Keratinocyte (primary cell): ENCODE measurements at regions not wholly inside any gene's neighbourhood (a gene's known extent, or its start where the extent isn't known, plus 50 kb on each side); places are given as distances from the start of the nearest gene placed in this dataset.
"Not testable (repeated sequence)": the region's sequence is repeated elsewhere in the genome, so short reads cannot be mapped to it uniquely, and the experiment has no call there.

Experiments
- DNase-seq: peaks from one replicate; pipeline ENCODE4 v3.0.0-alpha.2; 2011; ENCODE audit warnings: low read depth, missing footprints, low spot score
- FAIRE-seq: peaks from 2 replicates; lab custom pipeline; 2011; peaks lifted over from hg19 to GRCh38; lab: Jason Lieb, UNC
- H2AFZ ChIP-seq: 2 replicates; pipeline ENCODE4 v1.6.0; 2012; ENCODE audit warnings: low read length, control low read depth, inconsistent platforms; ENCODE audit not compliant: control insufficient read depth
- H3K27ac ChIP-seq: 2 replicates; pipeline ENCODE4 v1.5.1; 2011; ENCODE audit warnings: low read length; ENCODE audit not compliant: control insufficient read depth, insufficient read depth
- H3K27me3 ChIP-seq: 3 replicates; pipeline ENCODE4 v1.6.0; 2011; ENCODE audit warnings: low read length; ENCODE audit not compliant: control insufficient read depth, insufficient read depth; ENCODE audit errors: extremely low read depth
- H3K36me3 ChIP-seq, 2 experiments: 2 replicates in 1 of 2; 3 replicates in 1 of 2; pipeline ENCODE4 v1.5.1; 2011; ENCODE audit warnings: low read length in 2 of 2, mild to moderate bottlenecking in 1 of 2; ENCODE audit not compliant: control insufficient read depth in 2 of 2, insufficient read depth in 2 of 2; ENCODE audit errors: extremely low read depth in 1 of 2
- H3K4me1 ChIP-seq: 3 replicates; pipeline ENCODE4 v1.5.1; 2011; ENCODE audit warnings: low read length; ENCODE audit not compliant: control insufficient read depth, insufficient read depth; ENCODE audit errors: extremely low read depth
- H3K4me2 ChIP-seq: 3 replicates; pipeline ENCODE4 v1.6.0; 2011; ENCODE audit warnings: low read depth, low read length; ENCODE audit not compliant: control insufficient read depth, insufficient read depth; ENCODE audit errors: extremely low read depth
- H3K4me3 ChIP-seq, 3 experiments: fragments of 200-600 bp in 1 of 3; sonication (generic) in 1 of 3; 2 replicates in 2 of 3; 3 replicates in 1 of 3; pipeline ENCODE4 v1.5.1; 2011 to 2016; ENCODE audit warnings: low read length in 3 of 3, mild to moderate bottlenecking in 3 of 3, control low read depth in 2 of 3, inconsistent platforms in 1 of 3, low read depth in 1 of 3, mixed read lengths in 1 of 3, mixed run types in 1 of 3, moderate library complexity in 1 of 3; ENCODE audit not compliant: control insufficient read depth in 2 of 3, insufficient read depth in 2 of 3; ENCODE audit errors: extremely low read depth in 1 of 3
- H3K79me2 ChIP-seq: 2 replicates; pipeline ENCODE4 v1.6.0; 2012; ENCODE audit warnings: low read length; ENCODE audit not compliant: control insufficient read depth, insufficient read depth
- H3K9ac ChIP-seq: 3 replicates; pipeline ENCODE4 v1.6.0; 2011; ENCODE audit warnings: low read length; ENCODE audit not compliant: control insufficient read depth, insufficient read depth; ENCODE audit errors: extremely low read depth
- H3K9me1 ChIP-seq: 3 replicates; pipeline ENCODE4 v1.6.0; 2011; ENCODE audit warnings: low read length; ENCODE audit not compliant: control insufficient read depth, insufficient read depth; ENCODE audit errors: extremely low read depth
- H3K9me3 ChIP-seq: 2 replicates; pipeline ENCODE4 v1.5.1; 2012; ENCODE audit warnings: low read depth, low read length; ENCODE audit not compliant: control insufficient read depth
- H4K20me1 ChIP-seq: 3 replicates; pipeline ENCODE4 v1.6.0; 2011; ENCODE audit warnings: low read length; ENCODE audit not compliant: control insufficient read depth, insufficient read depth; ENCODE audit errors: extremely low read depth
- CTCF ChIP-seq, 3 experiments: IDR thresholded peaks in 1 of 3; conservative IDR thresholded peaks in 1 of 3; optimal IDR thresholded peaks in 1 of 3; 2 replicates in 2 of 3; 3 replicates in 1 of 3; pipeline versions ENCODE3 to v1.5.1; 2011; ENCODE audit warnings: low read length in 3 of 3, mild to moderate bottlenecking in 3 of 3, moderate library complexity in 2 of 3, control low read depth in 1 of 3, inconsistent platforms in 1 of 3; ENCODE audit not compliant: insufficient read depth in 2 of 3; ENCODE audit errors: extremely low read depth in 1 of 3
- EZH2 ChIP-seq: IDR thresholded peaks from one replicate; pipeline ENCODE4 v1.6.1; 2012; ENCODE audit warnings: inconsistent platforms, mild to moderate bottlenecking, low read length, moderate library complexity
- dilution Hi-C: fragments of 300-500 bp; cut with MboI; formaldehyde crosslinking; loops from one replicate; pipeline ENCODE4 v1.7.0; 2020; ENCODE audit warnings: low sequenced_read_pairs; ENCODE audit not compliant: extremely low pct_ligation_motif_present

DNA sequence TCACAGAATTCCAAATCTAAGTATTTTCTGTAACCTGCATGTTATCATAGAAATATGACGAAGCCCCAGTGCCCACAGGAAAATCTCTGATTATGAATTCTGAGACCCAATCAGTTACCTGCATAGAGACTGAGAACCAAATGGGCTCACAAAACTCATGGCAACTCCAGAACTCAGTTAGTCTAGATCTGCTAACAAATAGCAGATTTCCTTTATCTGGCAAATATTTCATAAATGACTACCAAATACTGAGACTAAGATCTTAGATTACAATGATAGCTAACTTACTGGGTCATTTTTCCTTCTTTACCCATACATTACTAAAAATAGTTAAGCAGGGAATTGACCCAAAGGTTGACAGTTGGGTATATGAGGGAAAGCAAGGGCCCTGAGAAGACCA, 228.1 kb upstream of the FAT3 start:
- dilution Hi-C loops = loop anchor here (5.0 kb wide), 1 partner anchor 34 kb away; no protein-coding TSS in a partner anchor
- Histone ChIP-seq H3K27ac (no peak overlapping the region), H3K4me3 (no peak overlapping the region), H3K4me1 (no peaks in the 10 kb centered on the region), H3K4me2 (no peak overlapping the region), H4K20me1 (no peaks in the 10 kb centered on the region), H3K9ac (no peak overlapping the region), H2AFZ (no peak overlapping the region), H3K79me2 (no peaks in the 10 kb centered on the region), H3K9me1 (no peaks in the 10 kb centered on the region), H3K36me3 (no peaks in the 10 kb centered on the region), H3K27me3 (no peaks in the 10 kb centered on the region), H3K9me3 (no peaks in the 10 kb centered on the region)
- no peak for DNase-seq
- no peak for TF ChIP-seq CTCF (optimal IDR thresholded peaks at IDR 0.05 in 1 of 3, IDR thresholded peaks at IDR 0.05 in 1 of 3, conservative IDR thresholded peaks at IDR 0.05 in 1 of 3; ENCODE audit: extremely low read depth in 1 of 3, insufficient read depth in 2 of 3, low read length in 3 of 3)
- no peak for TF ChIP-seq EZH2
- no peak for FAIRE-seq

DNA sequence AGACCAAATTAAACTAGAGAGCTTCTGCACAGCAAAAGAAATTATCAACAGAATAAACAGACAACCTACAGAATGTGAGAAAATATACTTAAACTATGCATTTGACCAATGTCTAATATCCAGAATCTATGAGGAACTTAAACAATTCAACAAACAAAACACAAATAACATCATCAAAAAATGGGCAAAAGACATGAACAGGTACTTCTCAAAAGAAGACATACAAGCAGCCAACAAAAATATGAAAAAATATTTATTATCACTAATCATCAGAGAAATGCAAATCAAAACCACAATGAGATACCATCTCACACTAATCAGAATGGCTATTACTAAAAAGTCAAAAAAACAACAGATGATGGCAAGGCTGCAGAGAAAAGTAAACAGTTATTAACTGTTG, 236.2 kb upstream of the FAT3 start:
- H3K79me2 ChIP-seq, H3K27ac ChIP-seq, H3K4me3 ChIP-seq, H3K9me3 ChIP-seq, H3K4me2 ChIP-seq, H3K9me1 ChIP-seq, H4K20me1 ChIP-seq, H3K9ac ChIP-seq, H2AFZ ChIP-seq, DNase-seq, H3K4me1 ChIP-seq, dilution Hi-C loops, H3K36me3 ChIP-seq, H3K27me3 ChIP-seq, FAIRE-seq: not testable (repeated sequence)

GRCh38 chr11:91986218-91986617, 238.4 kb upstream of the FAT3 start:
- H3K27me3 ChIP-seq = no peaks in the 10 kb centered on the region
- no peaks in the 10 kb centered on the region for H3K9me1 ChIP-seq
- FAIRE-seq (no peak), DNase-seq (no peak)
- no peaks in the 10 kb centered on the region for H3K36me3 ChIP-seq
- H3K4me2 ChIP-seq = no peak overlapping the region
- no peak overlapping the region for H3K27ac ChIP-seq
- H4K20me1 ChIP-seq = no peaks in the 10 kb centered on the region
- no peaks in the 10 kb centered on the region for H3K4me1 ChIP-seq
- no peaks in the 10 kb centered on the region for H3K79me2 ChIP-seq
- no peak overlapping the region for H3K4me3 ChIP-seq
- no peak overlapping the region for H3K9ac ChIP-seq
- dilution Hi-C loops = no loop called here
- H3K9me3 ChIP-seq = no peaks in the 10 kb centered on the region
- no peak overlapping the region for H2AFZ ChIP-seq
- TF ChIP-seq EZH2 (no peak), CTCF (optimal IDR thresholded peaks at IDR 0.05 in 1 of 3, IDR thresholded peaks at IDR 0.05 in 1 of 3, conservative IDR thresholded peaks at IDR 0.05 in 1 of 3; ENCODE audit: extremely low read depth in 1 of 3, insufficient read depth in 2 of 3, low read length in 3 of 3) (no peak)
